HFF-Myc (cell line): ENCODE measurements at regions not wholly inside any gene's neighbourhood (a gene's known extent, or its start where the extent isn't known, plus 50 kb on each side); places are given as distances from the start of the nearest gene placed in this dataset.

Source experiments
- DNase-seq: peaks from one replicate; pipeline ENCODE4 v3.0.0-alpha.2; 2011; ENCODE audit warnings: low read depth; ENCODE audit errors: extremely low read depth
- H3K4me3 ChIP-seq: replicated peaks from 2 replicates; pipeline ENCODE4 v1.5.1; 2011; ENCODE audit warnings: low read depth, mild to moderate bottlenecking, control low read depth, low read length
- CTCF ChIP-seq: IDR thresholded peaks from 2 replicates; pipeline ENCODE4 v1.5.1; 2012; ENCODE audit warnings: mild to moderate bottlenecking, low read depth, low read length, control low read depth; ENCODE audit errors: missing control alignments

GRCh38 chr3:8198605-8199004, 303.0 kb upstream of the LMCD1 start:
- DNase-seq: no peak
- no peak overlapping the region for H3K4me3 ChIP-seq
- TF ChIP-seq CTCF: no peak

- no peak for DNase-seq
- TF ChIP-seq CTCF: no peak
Measured at GRCh38 chr3:8200996-8201395, 300.6 kb upstream of the LMCD1 start.

GRCh38 chr3:8201886-8202285, 299.7 kb upstream of the LMCD1 start:
- no peak overlapping the region for H3K4me3 ChIP-seq
- no peak for DNase-seq
- TF ChIP-seq CTCF: no peak

More at GRCh38 chr3:8200996-8201395, 300.6 kb upstream of the LMCD1 start:
- H3K4me3 ChIP-seq: no peak overlapping the region

GRCh38 chr3:8204331-8204730, 297.3 kb upstream of the LMCD1 start:
- no peak overlapping the region for H3K4me3 ChIP-seq
- DNase-seq: no peak
- TF ChIP-seq CTCF: no peak

- peak; percentile 24 for DNase-seq
- TF ChIP-seq CTCF: no peak
- no peak overlapping the region for H3K4me3 ChIP-seq
Measured at GRCh38 chr3:8204853-8205650, 296.6 kb upstream of the LMCD1 start.

GRCh38 chr3:8205881-8206280, 295.7 kb upstream of the LMCD1 start:
- TF ChIP-seq CTCF: no peak
- H3K4me3 ChIP-seq: no peak overlapping the region
- DNase-seq: no peak
